ENCODE measurements at regions not wholly inside any gene's neighbourhood (a gene's known extent, or its start where the extent isn't known, plus 50 kb on each side); places are given as distances from the start of the nearest gene placed in this dataset.
"Not testable (repeated sequence)": the region's sequence is repeated elsewhere in the genome, so short reads cannot be mapped to it uniquely, and the experiment has no call there.

GRCh38 chr4:9702696-9703095, 78.7 kb upstream of the DRD5 start:
- not testable (repeated sequence) for TF ChIP-seq CTCF (conservative IDR thresholded peaks at IDR 0.05 in 1 of 2, IDR thresholded peaks at IDR 0.05 in 1 of 2; ENCODE audit: extremely low read depth in 1 of 2, insufficient read depth in 1 of 2, low read depth in 1 of 2, low read length in 2 of 2); EZH2 (IDR thresholded peaks at IDR 0.05; ENCODE audit: borderline replicate concordance, low read length)
